ENCODE measurements at regions not wholly inside any gene's neighbourhood (a gene's known extent, or its start where the extent isn't known, plus 50 kb on each side); places are given as distances from the start of the nearest gene placed in this dataset.

- Histone ChIP-seq H3K36me3 (no peaks in the 10 kb centered on the region), H3K27me3 (no peaks in the 10 kb centered on the region), H3K4me3 (no peak overlapping the region), H3K27ac (no peak overlapping the region), H3K9me3 (no peaks in the 10 kb centered on the region), H3K4me1 (no peaks in the 10 kb centered on the region)
- DNase-seq = no peak
- TF ChIP-seq, protein P1, sequence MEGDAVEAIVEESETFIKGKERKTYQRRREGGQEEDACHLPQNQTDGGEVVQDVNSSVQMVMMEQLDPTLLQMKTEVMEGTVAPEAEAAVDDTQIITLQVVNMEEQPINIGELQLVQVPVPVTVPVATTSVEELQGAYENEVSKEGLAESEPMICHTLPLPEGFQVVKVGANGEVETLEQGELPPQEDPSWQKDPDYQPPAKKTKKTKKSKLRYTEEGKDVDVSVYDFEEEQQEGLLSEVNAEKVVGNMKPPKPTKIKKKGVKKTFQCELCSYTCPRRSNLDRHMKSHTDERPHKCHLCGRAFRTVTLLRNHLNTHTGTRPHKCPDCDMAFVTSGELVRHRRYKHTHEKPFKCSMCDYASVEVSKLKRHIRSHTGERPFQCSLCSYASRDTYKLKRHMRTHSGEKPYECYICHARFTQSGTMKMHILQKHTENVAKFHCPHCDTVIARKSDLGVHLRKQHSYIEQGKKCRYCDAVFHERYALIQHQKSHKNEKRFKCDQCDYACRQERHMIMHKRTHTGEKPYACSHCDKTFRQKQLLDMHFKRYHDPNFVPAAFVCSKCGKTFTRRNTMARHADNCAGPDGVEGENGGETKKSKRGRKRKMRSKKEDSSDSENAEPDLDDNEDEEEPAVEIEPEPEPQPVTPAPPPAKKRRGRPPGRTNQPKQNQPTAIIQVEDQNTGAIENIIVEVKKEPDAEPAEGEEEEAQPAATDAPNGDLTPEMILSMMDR (IDR thresholded peaks at IDR 0.05) = no peak
- TF ChIP-seq POLR2A (IDR thresholded peaks at IDR 0.05) = no peak
Observed at GRCh38 chr2:18083806-18084205, 205.3 kb downstream of the KCNS3 start.

DNA sequence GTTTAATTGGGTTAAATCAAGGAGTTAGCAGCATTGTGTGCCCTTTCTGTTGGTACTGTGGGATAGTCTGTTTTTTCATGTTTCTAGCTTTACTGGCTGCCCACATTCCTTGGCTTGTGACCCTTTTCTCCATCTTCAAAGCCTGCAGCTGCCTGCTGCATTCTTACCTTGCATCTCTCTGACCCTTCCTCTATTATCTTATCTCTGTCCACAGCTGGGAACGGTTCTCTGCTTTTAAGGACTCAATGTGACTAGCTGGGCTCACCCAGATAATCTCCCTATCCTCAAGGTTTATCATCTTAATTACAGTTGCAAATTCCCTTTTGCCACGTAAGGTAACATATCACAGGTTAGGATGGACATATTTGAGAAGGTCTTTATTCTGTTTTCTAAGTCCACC, 199.7 kb downstream of the KCNS3 start:
- DNase-seq = no peak
- H3K4me1 ChIP-seq = no peaks in the 10 kb centered on the region
- H3K27me3 ChIP-seq = no peaks in the 10 kb centered on the region
- H3K27ac ChIP-seq = no peak overlapping the region
- no peak overlapping the region for H3K4me3 ChIP-seq
- no peaks in the 10 kb centered on the region for H3K36me3 ChIP-seq
- H3K9me3 ChIP-seq = no peaks in the 10 kb centered on the region
- TF ChIP-seq POLR2A (IDR thresholded peaks at IDR 0.05) = no peak
- TF ChIP-seq, protein P1 (IDR thresholded peaks at IDR 0.05) = no peak

- DNase-seq = no peak
- Histone ChIP-seq H3K36me3 (no peaks in the 10 kb centered on the region), H3K9me3 (no peaks in the 10 kb centered on the region), H3K27ac (no peak overlapping the region), H3K27me3 (no peaks in the 10 kb centered on the region), H3K4me3 (no peak overlapping the region), H3K4me1 (no peaks in the 10 kb centered on the region)
- TF ChIP-seq POLR2A (IDR thresholded peaks at IDR 0.05) = no peak
- TF ChIP-seq, protein P1 (IDR thresholded peaks at IDR 0.05) = no peak
Observed at GRCh38 chr2:18077704-18078103, 199.2 kb downstream of the KCNS3 start.

DNA sequence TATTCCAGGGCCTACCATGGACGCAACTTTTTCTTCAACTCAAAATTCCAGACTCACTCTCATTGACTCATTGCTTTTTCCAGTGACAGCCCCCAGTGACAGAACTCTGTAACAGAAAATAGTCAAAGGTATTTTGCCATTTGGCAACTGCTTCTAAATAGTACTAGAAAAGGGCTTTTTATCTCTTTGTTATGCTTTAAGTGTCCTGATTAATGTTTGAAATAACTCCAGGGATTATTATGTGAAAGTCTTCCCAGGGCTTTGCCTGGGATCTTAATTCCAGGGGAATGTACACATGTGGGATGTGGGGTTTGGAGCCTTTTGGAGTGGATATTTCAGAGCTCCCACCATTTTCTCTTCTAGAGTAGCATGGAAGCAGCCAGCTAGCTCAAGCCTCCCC, 198.8 kb downstream of the KCNS3 start:
- no peak for TF ChIP-seq POLR2A (IDR thresholded peaks at IDR 0.05)
- TF ChIP-seq, protein P1 (IDR thresholded peaks at IDR 0.05) = no peak
- H3K9me3 ChIP-seq = no peaks in the 10 kb centered on the region
- no peak overlapping the region for H3K4me3 ChIP-seq
- H3K27me3 ChIP-seq = no peaks in the 10 kb centered on the region
- no peak for DNase-seq
- no peaks in the 10 kb centered on the region for H3K4me1 ChIP-seq
- no peak overlapping the region for H3K27ac ChIP-seq
- H3K36me3 ChIP-seq = no peaks in the 10 kb centered on the region

- no peak for TF ChIP-seq POLR2A (IDR thresholded peaks at IDR 0.05)
- TF ChIP-seq, protein P1 (IDR thresholded peaks at IDR 0.05) = no peak
- Histone ChIP-seq H3K27ac (no peak overlapping the region), H3K27me3 (no peaks in the 10 kb centered on the region), H3K4me1 (no peaks in the 10 kb centered on the region), H3K36me3 (no peaks in the 10 kb centered on the region), H3K4me3 (no peak overlapping the region), H3K9me3 (no peaks in the 10 kb centered on the region)
- DNase-seq = no peak
Observed at GRCh38 chr2:18074476-18074875, 196.0 kb downstream of the KCNS3 start.

GRCh38 chr2:18073601-18074000, 195.1 kb downstream of the KCNS3 start:
- Histone ChIP-seq H3K4me3 (no peak overlapping the region), H3K27me3 (no peaks in the 10 kb centered on the region), H3K9me3 (no peaks in the 10 kb centered on the region), H3K36me3 (no peaks in the 10 kb centered on the region), H3K4me1 (no peaks in the 10 kb centered on the region), H3K27ac (no peak overlapping the region)
- TF ChIP-seq, protein P1 (IDR thresholded peaks at IDR 0.05) = no peak
- no peak for TF ChIP-seq POLR2A (IDR thresholded peaks at IDR 0.05)
- no peak for DNase-seq
